HCT116 (cell line): ENCODE measurements at regions not wholly inside any gene's neighbourhood (a gene's known extent, or its start where the extent isn't known, plus 50 kb on each side); places are given as distances from the start of the nearest gene placed in this dataset.

Source experiments
- EGR1 ChIP-seq: IDR thresholded peaks from 2 replicates; pipeline ENCODE4 v1.6.1; 2012; ENCODE audit warnings: low read depth
- EZH2 ChIP-seq: fragments of 200-600 bp; sonication (generic); IDR thresholded peaks from 2 replicates; pipeline ENCODE4 v1.6.1; 2017; ENCODE audit warnings: antibody characterized with exemption, mixed run types
- EZH2phosphoT487 ChIP-seq: fragments of 200-600 bp; IDR thresholded peaks from 2 replicates; pipeline ENCODE4 v1.6.1; 2018; ENCODE audit warnings: antibody characterized with exemption, borderline replicate concordance
- JUND ChIP-seq: IDR thresholded peaks from 2 replicates; pipeline ENCODE4 v1.6.1; 2012
- POLR2A ChIP-seq: IDR thresholded peaks from 2 replicates; pipeline ENCODE4 v1.7.0; 2011; ENCODE audit warnings: borderline replicate concordance; ENCODE audit not compliant: insufficient read depth, insufficient read length; ENCODE audit errors: extremely low read depth
- POLR2AphosphoS5 ChIP-seq: IDR thresholded peaks from 2 replicates; pipeline ENCODE4 v1.6.1; 2011; ENCODE audit warnings: mild to moderate bottlenecking, low read depth, low read length, moderate library complexity
- TCF7L2 ChIP-seq: IDR thresholded peaks from 2 replicates; pipeline ENCODE4 v1.7.0; 2011; ENCODE audit warnings: borderline replicate concordance, inconsistent platforms; ENCODE audit not compliant: insufficient read depth, insufficient read length; ENCODE audit errors: extremely low read depth
- ZBTB33 ChIP-seq: IDR thresholded peaks from 2 replicates; pipeline ENCODE4 v1.6.1; 2011; ENCODE audit warnings: mild to moderate bottlenecking, low read length, moderate library complexity; ENCODE audit not compliant: insufficient replicate concordance; ENCODE audit errors: extremely low read depth
- ZFX ChIP-seq: fragments of 450-650 bp; IDR thresholded peaks from 2 replicates; pipeline ENCODE4 v1.6.1; 2017
- TF ChIP-seq, protein P1 (sequence below), 3 experiments: fragments of 200-600 bp in 1 of 3; sonication (generic) in 1 of 3; IDR thresholded peaks in 2 of 3; conservative IDR thresholded peaks in 1 of 3; 2 replicates each; pipeline ENCODE4 v1.5.1; 2012 to 2017; ENCODE audit warnings: low read depth in 2 of 3, low read length in 2 of 3, antibody characterized with exemption in 1 of 3, borderline replicate concordance in 1 of 3, control low read depth in 1 of 3, mild to moderate bottlenecking in 1 of 3, mixed read lengths in 1 of 3, mixed run types in 1 of 3, moderate library complexity in 1 of 3; ENCODE audit not compliant: insufficient read depth in 1 of 3
- TF ChIP-seq, protein P2 (sequence below): IDR thresholded peaks from 2 replicates; pipeline ENCODE4 v1.6.1; 2012

- TF ChIP-seq EZH2 (no peak), TCF7L2 (no peak), JUND (no peak), ZFX (no peak), ZBTB33 (no peak), POLR2A (no peak), EGR1 (no peak), POLR2AphosphoS5 (no peak), EZH2phosphoT487 (no peak)
- TF ChIP-seq, protein P1, sequence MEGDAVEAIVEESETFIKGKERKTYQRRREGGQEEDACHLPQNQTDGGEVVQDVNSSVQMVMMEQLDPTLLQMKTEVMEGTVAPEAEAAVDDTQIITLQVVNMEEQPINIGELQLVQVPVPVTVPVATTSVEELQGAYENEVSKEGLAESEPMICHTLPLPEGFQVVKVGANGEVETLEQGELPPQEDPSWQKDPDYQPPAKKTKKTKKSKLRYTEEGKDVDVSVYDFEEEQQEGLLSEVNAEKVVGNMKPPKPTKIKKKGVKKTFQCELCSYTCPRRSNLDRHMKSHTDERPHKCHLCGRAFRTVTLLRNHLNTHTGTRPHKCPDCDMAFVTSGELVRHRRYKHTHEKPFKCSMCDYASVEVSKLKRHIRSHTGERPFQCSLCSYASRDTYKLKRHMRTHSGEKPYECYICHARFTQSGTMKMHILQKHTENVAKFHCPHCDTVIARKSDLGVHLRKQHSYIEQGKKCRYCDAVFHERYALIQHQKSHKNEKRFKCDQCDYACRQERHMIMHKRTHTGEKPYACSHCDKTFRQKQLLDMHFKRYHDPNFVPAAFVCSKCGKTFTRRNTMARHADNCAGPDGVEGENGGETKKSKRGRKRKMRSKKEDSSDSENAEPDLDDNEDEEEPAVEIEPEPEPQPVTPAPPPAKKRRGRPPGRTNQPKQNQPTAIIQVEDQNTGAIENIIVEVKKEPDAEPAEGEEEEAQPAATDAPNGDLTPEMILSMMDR (IDR thresholded peaks at IDR 0.05 in 2 of 3, conservative IDR thresholded peaks at IDR 0.05 in 1 of 3; ENCODE audit: borderline replicate concordance in 1 of 3, insufficient read depth in 1 of 3, low read depth in 2 of 3, low read length in 2 of 3), result no peak
- TF ChIP-seq, protein P2, sequence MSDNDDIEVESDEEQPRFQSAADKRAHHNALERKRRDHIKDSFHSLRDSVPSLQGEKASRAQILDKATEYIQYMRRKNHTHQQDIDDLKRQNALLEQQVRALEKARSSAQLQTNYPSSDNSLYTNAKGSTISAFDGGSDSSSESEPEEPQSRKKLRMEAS, result no peak
Measured at GRCh38 chr9:13721481-13722235, 442.2 kb upstream of the MPDZ start.
